ENCODE measurements at regions not wholly inside any gene's neighbourhood (a gene's known extent, or its start where the extent isn't known, plus 50 kb on each side); places are given as distances from the start of the nearest gene placed in this dataset.

GRCh38 chr1:164272156-164272555 is 286.8 kb upstream of the PBX1 start:
- ChIA-PET CTCF (no interaction called here), RAD21 (ENCODE audit: unreplicated experiment) (no interaction called here), SMC1A (ENCODE audit: uncharacterized antibody, unreplicated experiment) (no interaction called here), POLR2A (no interaction called here)
- no peaks in the 10 kb centered on the region for H3K79me2 ChIP-seq (ENCODE audit: control insufficient read depth, insufficient read depth, low read length)
- no peak overlapping the region for H3K27ac ChIP-seq (ENCODE audit: control insufficient read depth, insufficient read depth)
- no TSS peak for BruUV-seq (replicated peaks)
- no peak overlapping the region for H2AFZ ChIP-seq (ENCODE audit: control insufficient read depth, low read depth, low read length)
- in situ Hi-C loops (cut with MboI) (no loop called here), intact Hi-C loops (cut with micrococcal nuclease; ENCODE audit: unreplicated experiment) (no loop called here)
- no peaks in the 10 kb centered on the region for H3K9me3 ChIP-seq (replicated peaks; ENCODE audit: control insufficient read depth, insufficient read depth, low read length)
- DNase-seq (ENCODE audit: low read depth, low spot score) (no peak), ATAC-seq (no peak), FAIRE-seq (no peak)
- no peaks in the 10 kb centered on the region for H3K4me1 ChIP-seq (ENCODE audit: control insufficient read depth, insufficient read depth, low read length)
- H3K9ac ChIP-seq (ENCODE audit: control insufficient read depth, insufficient read depth, low read length), result no peak overlapping the region
- H3K4me3 ChIP-seq, result no peak overlapping the region
- no peak for TF ChIP-seq EZH2 (IDR thresholded peaks at IDR 0.05; ENCODE audit: borderline replicate concordance, control insufficient read depth, low read depth, low read length)
- no peaks in the 10 kb centered on the region for H4K20me1 ChIP-seq (ENCODE audit: control insufficient read depth, insufficient read depth)
- no peaks in the 10 kb centered on the region for H3K27me3 ChIP-seq (replicated peaks in 1 of 2; ENCODE audit: control insufficient read depth in 2 of 2, insufficient read depth in 2 of 2, low read length in 1 of 2)
- no peaks in the 10 kb centered on the region for H3K36me3 ChIP-seq (ENCODE audit: control insufficient read depth in 2 of 2, insufficient read depth in 2 of 2, low read length in 1 of 2)
- no peak overlapping the region for H3K4me2 ChIP-seq (ENCODE audit: control insufficient read depth, insufficient read depth)

GRCh38 chr1:164296172-164296571 is 262.8 kb upstream of the PBX1 start:
- ChIA-PET SMC1A (ENCODE audit: uncharacterized antibody, unreplicated experiment) (interaction anchor here (1.0 kb wide), 1 partner anchor 10 kb away, joined by 3 read pairs; no protein-coding TSS in a partner anchor), RAD21 (ENCODE audit: unreplicated experiment) (no interaction called here), CTCF (no interaction called here), POLR2A (interaction anchor here (0.6 kb wide), 1 partner anchor 25 kb away, joined by 4 read pairs; no protein-coding TSS in a partner anchor)
- Histone ChIP-seq H3K9me3 (replicated peaks; ENCODE audit: control insufficient read depth, insufficient read depth, low read length) (no peaks in the 10 kb centered on the region), H4K20me1 (ENCODE audit: control insufficient read depth, insufficient read depth) (no peaks in the 10 kb centered on the region), H3K36me3 (ENCODE audit: control insufficient read depth in 2 of 2, insufficient read depth in 2 of 2, low read length in 1 of 2) (no peaks in the 10 kb centered on the region), H3K9ac (ENCODE audit: control insufficient read depth, insufficient read depth, low read length) (no peak overlapping the region), H3K4me1 (ENCODE audit: control insufficient read depth, insufficient read depth, low read length) (no peaks in the 10 kb centered on the region), H3K27me3 (replicated peaks in 1 of 2; ENCODE audit: control insufficient read depth in 2 of 2, insufficient read depth in 2 of 2, low read length in 1 of 2) (no peaks in the 10 kb centered on the region), H2AFZ (ENCODE audit: control insufficient read depth, low read depth, low read length) (no peak overlapping the region), H3K27ac (ENCODE audit: control insufficient read depth, insufficient read depth) (no peak overlapping the region), H3K79me2 (ENCODE audit: control insufficient read depth, insufficient read depth, low read length) (no peaks in the 10 kb centered on the region), H3K4me2 (ENCODE audit: control insufficient read depth, insufficient read depth) (no peak overlapping the region), H3K4me3 (no peak overlapping the region)
- FAIRE-seq, result no peak
- ATAC-seq, result no peak
- TF ChIP-seq ZBTB33 (IDR thresholded peaks at IDR 0.05) (no peak), IKZF1 (conservative IDR thresholded peaks at IDR 0.05) (peak; percentile 51; the same call in 1 of the 2 replicates), CHD1 (IDR thresholded peaks at IDR 0.05; ENCODE audit: low read depth, low read length) (no peak), NBN (IDR thresholded peaks at IDR 0.05) (no peak)
- in situ Hi-C loops (cut with MboI) (no loop called here), intact Hi-C loops (cut with micrococcal nuclease; ENCODE audit: unreplicated experiment) (no loop called here)
- no peak for DNase-seq (ENCODE audit: low read depth, low spot score)
- 49% methylated on average over 7 of the region's 7 CpGs for WGBS (ENCODE audit: insufficient coverage, insufficient replicate concordance, low lambda C conversion rate, missing lambda C conversion rate)
- no TSS peak for BruUV-seq (replicated peaks)
